DOHH2 (cell line): ENCODE measurements at regions not wholly inside any gene's neighbourhood (a gene's known extent, or its start where the extent isn't known, plus 50 kb on each side); places are given as distances from the start of the nearest gene placed in this dataset.
"Not testable (repeated sequence)": the region's sequence is repeated elsewhere in the genome, so short reads cannot be mapped to it uniquely, and the experiment has no call there.

Experiments
- H3F3A ChIP-seq: fragments of 200-600 bp; sonication (generic), shearing (Covaris generic); 2 replicates; pipeline ENCODE4 v1.6.0; 2016; ENCODE audit warnings: antibody characterized with exemption, mild to moderate bottlenecking; ENCODE audit not compliant: control insufficient read depth, insufficient read depth
- H3K27ac ChIP-seq: fragments of 200-600 bp; sonication (generic); 2 replicates; pipeline ENCODE4 v1.5.1; 2014; ENCODE audit warnings: low read depth, mild to moderate bottlenecking, low read length, moderate library complexity
- H3K27me3 ChIP-seq: fragments of 200-600 bp; sonication (generic); 2 replicates; pipeline ENCODE4 v1.6.1; 2014; ENCODE audit warnings: mild to moderate bottlenecking, low read length, mixed read lengths; ENCODE audit not compliant: control insufficient read depth
- H3K36me3 ChIP-seq: fragments of 200-600 bp; sonication (generic); 2 replicates; pipeline ENCODE4 v1.6.1; 2014; ENCODE audit warnings: mild to moderate bottlenecking, low read length, moderate library complexity, mixed read lengths; ENCODE audit not compliant: control insufficient read depth
- H3K4me1 ChIP-seq: fragments of 200-600 bp; sonication (generic); 2 replicates; pipeline ENCODE4 v1.6.1; 2014; ENCODE audit warnings: mild to moderate bottlenecking, low read length, mixed read lengths; ENCODE audit not compliant: control insufficient read depth
- H3K4me2 ChIP-seq: fragments of 200-600 bp; sonication (generic); 2 replicates; pipeline ENCODE4 v1.6.0; 2014; ENCODE audit warnings: mild to moderate bottlenecking, low read length, moderate library complexity
- H3K4me3 ChIP-seq: fragments of 200-600 bp; sonication (generic); 2 replicates; pipeline ENCODE4 v1.5.1; 2014; ENCODE audit warnings: mild to moderate bottlenecking, low read length, mixed read lengths
- H3K79me2 ChIP-seq: fragments of 200-600 bp; sonication (generic); 2 replicates; pipeline ENCODE4 v1.6.1; 2014; ENCODE audit warnings: mild to moderate bottlenecking, low read length, mixed read lengths; ENCODE audit not compliant: control insufficient read depth
- H3K9me2 ChIP-seq: fragments of 200-600 bp; sonication (generic); replicated peaks from 2 replicates; pipeline ENCODE4 v1.6.1; 2014; ENCODE audit warnings: mild to moderate bottlenecking, low read length, mixed read lengths; ENCODE audit not compliant: control insufficient read depth
- H3K9me3 ChIP-seq: fragments of 200-600 bp; sonication (generic); 2 replicates; pipeline ENCODE4 v1.6.1; 2014; ENCODE audit warnings: antibody characterized with exemption, low read length, mixed read lengths; ENCODE audit not compliant: control insufficient read depth, insufficient read depth
- H4K20me1 ChIP-seq: fragments of 200-600 bp; sonication (generic); 2 replicates; pipeline ENCODE4 v1.6.0; 2014; ENCODE audit warnings: low read depth, mild to moderate bottlenecking, antibody characterized with exemption, low read length, moderate library complexity; ENCODE audit not compliant: control insufficient read depth, insufficient read depth
- EZH2phosphoT487 ChIP-seq: fragments of 200-600 bp; sonication (generic); IDR thresholded peaks from 2 replicates; pipeline ENCODE4 v1.6.1; 2017; ENCODE audit warnings: borderline replicate concordance, mild to moderate bottlenecking, antibody characterized with exemption, low read length, moderate library complexity, mixed read lengths
- TF ChIP-seq, protein P1 (sequence below): fragments of 200-600 bp; sonication (generic); IDR thresholded peaks from one replicate; pipeline ENCODE4 v1.5.1; 2014; ENCODE audit warnings: antibody characterized with exemption, mild to moderate bottlenecking, low read depth, low read length; ENCODE audit not compliant: poor library complexity, severe bottlenecking

DNA sequence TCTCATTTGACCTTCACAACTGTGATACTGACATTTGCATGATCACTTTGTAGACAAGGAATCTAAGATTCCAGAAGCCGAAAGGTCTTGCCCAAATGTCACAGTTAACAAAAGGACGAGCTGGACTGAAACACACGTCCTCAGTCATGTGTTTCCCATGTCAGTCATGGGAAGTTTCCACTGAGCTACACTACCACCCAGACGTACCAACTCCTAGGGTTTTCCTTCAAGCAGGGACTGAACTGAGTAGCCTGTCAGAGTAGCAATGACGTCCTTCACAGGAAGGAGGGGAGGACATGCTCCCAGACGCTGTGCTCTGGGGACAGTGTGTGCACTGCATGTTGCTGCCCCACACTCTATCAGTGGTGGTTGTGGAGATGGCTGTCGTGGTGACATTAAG, 215.8 kb upstream of the SMLR1 start:
- no peak overlapping the region for H3K4me3 ChIP-seq
- H3K36me3 ChIP-seq: no peaks in the 10 kb centered on the region
- TF ChIP-seq, protein P1, sequence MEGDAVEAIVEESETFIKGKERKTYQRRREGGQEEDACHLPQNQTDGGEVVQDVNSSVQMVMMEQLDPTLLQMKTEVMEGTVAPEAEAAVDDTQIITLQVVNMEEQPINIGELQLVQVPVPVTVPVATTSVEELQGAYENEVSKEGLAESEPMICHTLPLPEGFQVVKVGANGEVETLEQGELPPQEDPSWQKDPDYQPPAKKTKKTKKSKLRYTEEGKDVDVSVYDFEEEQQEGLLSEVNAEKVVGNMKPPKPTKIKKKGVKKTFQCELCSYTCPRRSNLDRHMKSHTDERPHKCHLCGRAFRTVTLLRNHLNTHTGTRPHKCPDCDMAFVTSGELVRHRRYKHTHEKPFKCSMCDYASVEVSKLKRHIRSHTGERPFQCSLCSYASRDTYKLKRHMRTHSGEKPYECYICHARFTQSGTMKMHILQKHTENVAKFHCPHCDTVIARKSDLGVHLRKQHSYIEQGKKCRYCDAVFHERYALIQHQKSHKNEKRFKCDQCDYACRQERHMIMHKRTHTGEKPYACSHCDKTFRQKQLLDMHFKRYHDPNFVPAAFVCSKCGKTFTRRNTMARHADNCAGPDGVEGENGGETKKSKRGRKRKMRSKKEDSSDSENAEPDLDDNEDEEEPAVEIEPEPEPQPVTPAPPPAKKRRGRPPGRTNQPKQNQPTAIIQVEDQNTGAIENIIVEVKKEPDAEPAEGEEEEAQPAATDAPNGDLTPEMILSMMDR: no peak
- TF ChIP-seq EZH2phosphoT487: no peak
- no peaks in the 10 kb centered on the region for H3K9me2 ChIP-seq
- no peak overlapping the region for H3K4me2 ChIP-seq
- H3F3A ChIP-seq: no peaks in the 10 kb centered on the region
- no peaks in the 10 kb centered on the region for H3K4me1 ChIP-seq
- no peaks in the 10 kb centered on the region for H3K79me2 ChIP-seq
- no peaks in the 10 kb centered on the region for H3K27me3 ChIP-seq
- H4K20me1 ChIP-seq: no peaks in the 10 kb centered on the region
- H3K9me3 ChIP-seq: no peaks in the 10 kb centered on the region
- no peak overlapping the region for H3K27ac ChIP-seq

GRCh38 chr6:130613176-130613575, 214.0 kb upstream of the SMLR1 start:
- Histone ChIP-seq H3K4me1 (no peaks in the 10 kb centered on the region), H3K27ac (no peak overlapping the region), H3K9me2 (no peaks in the 10 kb centered on the region), H3K36me3 (no peaks in the 10 kb centered on the region), H4K20me1 (no peaks in the 10 kb centered on the region), H3K27me3 (no peaks in the 10 kb centered on the region), H3K4me3 (no peak overlapping the region), H3K79me2 (no peaks in the 10 kb centered on the region), H3K9me3 (no peaks in the 10 kb centered on the region), H3K4me2 (no peak overlapping the region), H3F3A (no peaks in the 10 kb centered on the region)
- TF ChIP-seq EZH2phosphoT487: no peak
- TF ChIP-seq, protein P1: no peak

DNA sequence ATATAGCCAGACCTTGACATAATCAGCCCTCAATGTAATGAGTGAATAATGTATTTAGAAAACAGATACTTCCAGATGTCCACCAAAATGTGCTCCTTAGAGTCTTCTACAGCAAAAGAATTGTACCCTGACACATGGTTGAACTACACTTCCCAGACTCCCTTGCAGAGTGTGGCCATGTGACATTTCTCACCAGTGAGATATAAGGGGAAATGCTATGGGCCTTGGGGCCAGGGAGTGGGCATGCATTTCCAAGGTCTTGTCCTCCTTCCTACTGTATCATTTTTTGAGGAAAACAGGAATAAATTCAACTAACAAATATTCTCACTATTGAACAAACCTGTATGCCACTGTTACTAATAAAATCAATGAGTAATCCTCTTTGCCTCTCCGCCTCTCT, 211.4 kb upstream of the SMLR1 start:
- Histone ChIP-seq H3K4me1 (no peaks in the 10 kb centered on the region), H3K27me3 (no peaks in the 10 kb centered on the region; the same call in 1 of the 2 replicates), H3K4me3 (no peak overlapping the region), H3K27ac (no peak overlapping the region), H3K9me2 (no peaks in the 10 kb centered on the region), H3F3A (no peaks in the 10 kb centered on the region), H3K79me2 (no peaks in the 10 kb centered on the region), H3K36me3 (no peaks in the 10 kb centered on the region), H4K20me1 (no peaks in the 10 kb centered on the region), H3K4me2 (no peak overlapping the region), H3K9me3 (no peaks in the 10 kb centered on the region)
- TF ChIP-seq EZH2phosphoT487: no peak
- TF ChIP-seq, protein P1: no peak

GRCh38 chr6:130617658-130618057, 209.5 kb upstream of the SMLR1 start:
- TF ChIP-seq, protein P1: no peak
- TF ChIP-seq EZH2phosphoT487: no peak
- Histone ChIP-seq H3K4me3 (no peak overlapping the region), H3K4me1 (no peaks in the 10 kb centered on the region), H3F3A (no peaks in the 10 kb centered on the region), H3K79me2 (no peaks in the 10 kb centered on the region), H3K9me3 (no peaks in the 10 kb centered on the region), H3K9me2 (no peaks in the 10 kb centered on the region), H3K4me2 (no peak overlapping the region), H3K36me3 (no peaks in the 10 kb centered on the region), H4K20me1 (no peaks in the 10 kb centered on the region), H3K27me3 (no peaks in the 10 kb centered on the region; the same call in 1 of the 2 replicates), H3K27ac (no peak overlapping the region)

- not testable (repeated sequence) for H3F3A ChIP-seq, H3K9me2 ChIP-seq, H3K4me2 ChIP-seq, H3K36me3 ChIP-seq, H3K27me3 ChIP-seq, H3K4me1 ChIP-seq, H4K20me1 ChIP-seq, H3K9me3 ChIP-seq, H3K79me2 ChIP-seq, H3K4me3 ChIP-seq, H3K27ac ChIP-seq
Observed at GRCh38 chr6:130618806-130619205, 208.4 kb upstream of the SMLR1 start.
